Glutamatergic neuron (in vitro differentiated cells): ENCODE measurements at regions not wholly inside any gene's neighbourhood (a gene's known extent, or its start where the extent isn't known, plus 50 kb on each side); places are given as distances from the start of the nearest gene placed in this dataset.

ENCODE experiments used
- DNase-seq: peaks from one replicate; pipeline ENCODE4 v3.0.0; 2022
- H3K27ac Mint-ChIP-seq: one replicate; pipeline ENCODE4 v1.8.0; 2020; ENCODE audit warnings: mild to moderate bottlenecking, mixed read lengths, inconsistent platforms; ENCODE audit not compliant: unreplicated experiment
- H3K27me3 Mint-ChIP-seq: one replicate; pipeline ENCODE4 v1.8.0; 2020; ENCODE audit warnings: mild to moderate bottlenecking, moderate library complexity, mixed read lengths, inconsistent platforms; ENCODE audit not compliant: unreplicated experiment
- H3K36me3 Mint-ChIP-seq: one replicate; pipeline ENCODE4 v1.8.0; 2020; ENCODE audit warnings: mild to moderate bottlenecking, mixed read lengths, inconsistent platforms; ENCODE audit not compliant: unreplicated experiment
- H3K4me1 Mint-ChIP-seq: one replicate; pipeline ENCODE4 v1.8.0; 2020; ENCODE audit warnings: mild to moderate bottlenecking, low read depth, mixed read lengths, inconsistent platforms; ENCODE audit not compliant: unreplicated experiment
- H3K4me3 Mint-ChIP-seq: one replicate; pipeline ENCODE4 v1.8.0; 2020; ENCODE audit warnings: mild to moderate bottlenecking, mixed read lengths, inconsistent platforms; ENCODE audit not compliant: unreplicated experiment
- H3K9me3 Mint-ChIP-seq: one replicate; pipeline ENCODE4 v1.8.0; 2020; ENCODE audit warnings: mild to moderate bottlenecking, moderate library complexity, mixed read lengths, inconsistent platforms; ENCODE audit not compliant: unreplicated experiment
- TF ChIP-seq, protein P1 (sequence below): fragments of 200-600 bp; sonication (generic); IDR thresholded peaks from one replicate; pipeline ENCODE4 v1.5.0; 2021; ENCODE audit not compliant: partially characterized antibody, unreplicated experiment

- Mint-ChIP-seq H3K9me3 (no peaks in the 10 kb centered on the region), H3K27me3 (no peaks in the 10 kb centered on the region), H3K4me1 (no peaks in the 10 kb centered on the region), H3K4me3 (no peak overlapping the region), H3K36me3 (no peaks in the 10 kb centered on the region), H3K27ac (no peak overlapping the region)
- no peak for DNase-seq
- TF ChIP-seq, protein P1, sequence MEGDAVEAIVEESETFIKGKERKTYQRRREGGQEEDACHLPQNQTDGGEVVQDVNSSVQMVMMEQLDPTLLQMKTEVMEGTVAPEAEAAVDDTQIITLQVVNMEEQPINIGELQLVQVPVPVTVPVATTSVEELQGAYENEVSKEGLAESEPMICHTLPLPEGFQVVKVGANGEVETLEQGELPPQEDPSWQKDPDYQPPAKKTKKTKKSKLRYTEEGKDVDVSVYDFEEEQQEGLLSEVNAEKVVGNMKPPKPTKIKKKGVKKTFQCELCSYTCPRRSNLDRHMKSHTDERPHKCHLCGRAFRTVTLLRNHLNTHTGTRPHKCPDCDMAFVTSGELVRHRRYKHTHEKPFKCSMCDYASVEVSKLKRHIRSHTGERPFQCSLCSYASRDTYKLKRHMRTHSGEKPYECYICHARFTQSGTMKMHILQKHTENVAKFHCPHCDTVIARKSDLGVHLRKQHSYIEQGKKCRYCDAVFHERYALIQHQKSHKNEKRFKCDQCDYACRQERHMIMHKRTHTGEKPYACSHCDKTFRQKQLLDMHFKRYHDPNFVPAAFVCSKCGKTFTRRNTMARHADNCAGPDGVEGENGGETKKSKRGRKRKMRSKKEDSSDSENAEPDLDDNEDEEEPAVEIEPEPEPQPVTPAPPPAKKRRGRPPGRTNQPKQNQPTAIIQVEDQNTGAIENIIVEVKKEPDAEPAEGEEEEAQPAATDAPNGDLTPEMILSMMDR = no peak
Measured at GRCh38 chr4:85398276-85398675, 76.7 kb upstream of the ARHGAP24 start.

- DNase-seq = no peak
- H3K27me3 Mint-ChIP-seq = no peaks in the 10 kb centered on the region
- H3K4me1 Mint-ChIP-seq = no peaks in the 10 kb centered on the region
- TF ChIP-seq, protein P1 = no peak
- H3K27ac Mint-ChIP-seq = no peak overlapping the region
- no peaks in the 10 kb centered on the region for H3K36me3 Mint-ChIP-seq
- no peak overlapping the region for H3K4me3 Mint-ChIP-seq
- H3K9me3 Mint-ChIP-seq = no peaks in the 10 kb centered on the region
Measured at GRCh38 chr4:85399270-85399669, 75.7 kb upstream of the ARHGAP24 start.

- Mint-ChIP-seq H3K4me3 (no peak overlapping the region), H3K4me1 (no peaks in the 10 kb centered on the region), H3K9me3 (no peaks in the 10 kb centered on the region), H3K27ac (no peak overlapping the region), H3K36me3 (no peaks in the 10 kb centered on the region), H3K27me3 (no peaks in the 10 kb centered on the region)
- no peak for DNase-seq
- TF ChIP-seq, protein P1 = no peak
Measured at GRCh38 chr4:85402371-85402770, 72.6 kb upstream of the ARHGAP24 start.

DNA sequence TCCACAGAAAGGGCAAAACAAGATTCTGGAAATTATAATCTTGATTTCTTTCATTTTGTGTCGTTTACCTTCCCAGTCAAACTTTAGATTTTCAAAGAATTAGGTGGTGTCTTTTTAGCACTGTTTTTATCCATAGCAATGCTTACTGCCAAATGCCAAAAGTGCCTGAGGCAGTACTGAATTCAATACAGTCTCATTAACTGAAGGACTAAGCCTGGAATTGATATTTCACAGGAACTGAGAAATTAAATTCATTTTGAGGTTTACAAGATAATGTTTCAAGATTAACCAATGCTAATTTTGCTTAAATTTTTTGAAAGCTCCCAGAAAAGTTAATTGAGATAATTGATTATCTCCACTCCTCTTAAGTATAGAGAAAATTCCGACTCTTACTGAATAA is 68.8 kb upstream of the ARHGAP24 start:
- H3K27me3 Mint-ChIP-seq = no peaks in the 10 kb centered on the region
- no peaks in the 10 kb centered on the region for H3K36me3 Mint-ChIP-seq
- no peak overlapping the region for H3K27ac Mint-ChIP-seq
- no peak overlapping the region for H3K4me3 Mint-ChIP-seq
- no peaks in the 10 kb centered on the region for H3K4me1 Mint-ChIP-seq
- no peaks in the 10 kb centered on the region for H3K9me3 Mint-ChIP-seq
- TF ChIP-seq, protein P1 = no peak
- no peak for DNase-seq

DNA sequence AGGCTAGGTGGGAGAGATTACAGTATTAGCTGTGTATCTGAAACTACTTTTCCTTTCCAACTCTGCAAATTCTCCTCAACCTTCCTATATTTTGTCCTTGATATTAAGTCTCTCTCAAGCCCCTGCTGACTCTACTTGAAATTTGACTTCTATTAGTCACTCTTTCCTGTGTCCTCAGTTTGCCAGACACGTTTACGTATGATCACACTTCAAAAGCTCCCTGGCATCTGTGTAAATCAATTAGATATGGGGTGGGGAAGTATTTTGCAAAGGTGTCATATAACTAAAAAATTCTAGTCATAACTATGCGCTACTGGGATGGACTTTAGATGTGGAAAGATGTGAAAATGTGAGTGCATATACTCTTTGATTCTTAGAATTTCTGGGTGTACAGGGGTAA is 67.4 kb upstream of the ARHGAP24 start:
- H3K9me3 Mint-ChIP-seq = no peaks in the 10 kb centered on the region

More for the DNA sequence above, 67.4 kb upstream of the ARHGAP24 start:
- H3K27me3 Mint-ChIP-seq = no peaks in the 10 kb centered on the region
- TF ChIP-seq, protein P1 = no peak
- no peak overlapping the region for H3K27ac Mint-ChIP-seq
- H3K36me3 Mint-ChIP-seq = no peaks in the 10 kb centered on the region
- no peak overlapping the region for H3K4me3 Mint-ChIP-seq
- no peaks in the 10 kb centered on the region for H3K4me1 Mint-ChIP-seq
- DNase-seq = no peak
